ENCODE measurements at regions not wholly inside any gene's neighbourhood (a gene's known extent, or its start where the extent isn't known, plus 50 kb on each side); places are given as distances from the start of the nearest gene placed in this dataset.

DNA sequence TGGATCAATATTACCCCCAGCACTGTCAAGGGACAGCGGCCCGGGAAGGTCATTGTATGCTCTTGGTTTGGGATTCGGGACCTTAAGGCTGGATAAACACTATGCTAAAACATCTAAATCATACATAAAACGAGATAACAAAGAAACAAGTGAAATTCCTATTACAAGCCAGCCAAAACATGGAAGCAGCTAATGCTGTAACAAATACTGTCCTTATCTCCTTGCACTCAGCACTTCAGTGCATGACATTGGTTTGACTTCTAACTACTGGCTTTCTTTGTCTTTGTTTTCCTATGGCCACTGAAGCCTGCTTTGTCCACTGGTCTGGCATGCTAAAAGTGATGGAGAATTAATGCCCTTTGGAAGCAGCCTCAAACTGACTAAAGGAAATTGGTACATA is 516.4 kb upstream of the DPH6 start:
- Histone ChIP-seq H3K4me3 (no peak overlapping the region), H3F3A (ENCODE audit: insufficient read depth, low read depth) (no peaks in the 10 kb centered on the region), H3K27me3 (ENCODE audit: insufficient read depth, low read depth) (no peaks in the 10 kb centered on the region), H3K27ac (no peak overlapping the region), H3K9me3 (ENCODE audit: insufficient read depth, low read depth) (no peaks in the 10 kb centered on the region), H3K36me3 (ENCODE audit: low read depth) (no peaks in the 10 kb centered on the region), H2AFZ (no peak overlapping the region), H4K20me1 (ENCODE audit: insufficient read depth) (no peaks in the 10 kb centered on the region), H3K9me2 (ENCODE audit: insufficient read depth) (no peaks in the 10 kb centered on the region), H3K79me2 (ENCODE audit: low read depth) (no peaks in the 10 kb centered on the region), H3K4me1 (replicated peaks; ENCODE audit: insufficient read depth) (no peaks in the 10 kb centered on the region), H3K4me2 (no peak overlapping the region)
- TF ChIP-seq EZH2 (IDR thresholded peaks at IDR 0.05; ENCODE audit: low read depth): no peak
- TF ChIP-seq, protein P1, sequence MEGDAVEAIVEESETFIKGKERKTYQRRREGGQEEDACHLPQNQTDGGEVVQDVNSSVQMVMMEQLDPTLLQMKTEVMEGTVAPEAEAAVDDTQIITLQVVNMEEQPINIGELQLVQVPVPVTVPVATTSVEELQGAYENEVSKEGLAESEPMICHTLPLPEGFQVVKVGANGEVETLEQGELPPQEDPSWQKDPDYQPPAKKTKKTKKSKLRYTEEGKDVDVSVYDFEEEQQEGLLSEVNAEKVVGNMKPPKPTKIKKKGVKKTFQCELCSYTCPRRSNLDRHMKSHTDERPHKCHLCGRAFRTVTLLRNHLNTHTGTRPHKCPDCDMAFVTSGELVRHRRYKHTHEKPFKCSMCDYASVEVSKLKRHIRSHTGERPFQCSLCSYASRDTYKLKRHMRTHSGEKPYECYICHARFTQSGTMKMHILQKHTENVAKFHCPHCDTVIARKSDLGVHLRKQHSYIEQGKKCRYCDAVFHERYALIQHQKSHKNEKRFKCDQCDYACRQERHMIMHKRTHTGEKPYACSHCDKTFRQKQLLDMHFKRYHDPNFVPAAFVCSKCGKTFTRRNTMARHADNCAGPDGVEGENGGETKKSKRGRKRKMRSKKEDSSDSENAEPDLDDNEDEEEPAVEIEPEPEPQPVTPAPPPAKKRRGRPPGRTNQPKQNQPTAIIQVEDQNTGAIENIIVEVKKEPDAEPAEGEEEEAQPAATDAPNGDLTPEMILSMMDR (conservative IDR thresholded peaks at IDR 0.05): no peak
- ChIA-PET POLR2A (ENCODE audit: unreplicated experiment) (no interaction called here), CTCF (no interaction called here)
- intact Hi-C loops (cut with micrococcal nuclease; ENCODE audit: unreplicated experiment): no loop called here
- BruUV-seq (replicated peaks): no TSS peak
- no peak for DNase-seq

DNA sequence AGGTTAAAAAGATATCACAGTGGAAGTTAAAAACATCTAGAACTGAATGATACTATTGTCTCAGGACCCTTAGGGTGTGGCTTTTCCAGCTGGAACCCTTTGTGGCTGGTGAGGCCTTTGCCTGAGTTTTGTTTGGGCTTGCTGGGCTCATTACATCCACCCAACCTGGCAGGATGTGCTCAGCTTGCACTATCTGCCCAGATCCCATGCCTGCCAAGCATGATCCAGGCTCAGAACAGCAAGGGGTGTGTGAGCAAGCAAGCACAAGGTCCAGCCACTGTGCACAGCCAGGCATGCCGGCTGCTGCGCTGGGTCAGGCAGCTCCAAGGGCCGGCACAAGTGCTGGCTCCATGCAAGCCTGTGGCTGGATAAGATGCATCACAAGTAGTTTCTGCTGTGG is 512.7 kb upstream of the CDIN1 start:
- no peak overlapping the region for H2AFZ ChIP-seq
- H3K79me2 ChIP-seq (ENCODE audit: low read depth): no peaks in the 10 kb centered on the region
- BruUV-seq (replicated peaks): no TSS peak
- H3K27me3 ChIP-seq (ENCODE audit: insufficient read depth, low read depth): no peaks in the 10 kb centered on the region
- CTCF ChIA-PET: no interaction called here
- no peak overlapping the region for H3K4me3 ChIP-seq
- POLR2A ChIA-PET (ENCODE audit: unreplicated experiment): no interaction called here
- no peaks in the 10 kb centered on the region for H3F3A ChIP-seq (ENCODE audit: insufficient read depth, low read depth)
- intact Hi-C loops (cut with micrococcal nuclease; ENCODE audit: unreplicated experiment): no loop called here
- no peaks in the 10 kb centered on the region for H3K9me2 ChIP-seq (ENCODE audit: insufficient read depth)
- no peaks in the 10 kb centered on the region for H3K9me3 ChIP-seq (ENCODE audit: insufficient read depth, low read depth)
- H4K20me1 ChIP-seq (ENCODE audit: insufficient read depth): no peaks in the 10 kb centered on the region
- H3K36me3 ChIP-seq (ENCODE audit: low read depth): no peaks in the 10 kb centered on the region
- no peak overlapping the region for H3K27ac ChIP-seq
- H3K4me2 ChIP-seq: no peak overlapping the region
- TF ChIP-seq, protein P1 (conservative IDR thresholded peaks at IDR 0.05): no peak
- no peak for TF ChIP-seq EZH2 (IDR thresholded peaks at IDR 0.05; ENCODE audit: low read depth)
- DNase-seq: no peak
- no peaks in the 10 kb centered on the region for H3K4me1 ChIP-seq (replicated peaks; ENCODE audit: insufficient read depth)

DNA sequence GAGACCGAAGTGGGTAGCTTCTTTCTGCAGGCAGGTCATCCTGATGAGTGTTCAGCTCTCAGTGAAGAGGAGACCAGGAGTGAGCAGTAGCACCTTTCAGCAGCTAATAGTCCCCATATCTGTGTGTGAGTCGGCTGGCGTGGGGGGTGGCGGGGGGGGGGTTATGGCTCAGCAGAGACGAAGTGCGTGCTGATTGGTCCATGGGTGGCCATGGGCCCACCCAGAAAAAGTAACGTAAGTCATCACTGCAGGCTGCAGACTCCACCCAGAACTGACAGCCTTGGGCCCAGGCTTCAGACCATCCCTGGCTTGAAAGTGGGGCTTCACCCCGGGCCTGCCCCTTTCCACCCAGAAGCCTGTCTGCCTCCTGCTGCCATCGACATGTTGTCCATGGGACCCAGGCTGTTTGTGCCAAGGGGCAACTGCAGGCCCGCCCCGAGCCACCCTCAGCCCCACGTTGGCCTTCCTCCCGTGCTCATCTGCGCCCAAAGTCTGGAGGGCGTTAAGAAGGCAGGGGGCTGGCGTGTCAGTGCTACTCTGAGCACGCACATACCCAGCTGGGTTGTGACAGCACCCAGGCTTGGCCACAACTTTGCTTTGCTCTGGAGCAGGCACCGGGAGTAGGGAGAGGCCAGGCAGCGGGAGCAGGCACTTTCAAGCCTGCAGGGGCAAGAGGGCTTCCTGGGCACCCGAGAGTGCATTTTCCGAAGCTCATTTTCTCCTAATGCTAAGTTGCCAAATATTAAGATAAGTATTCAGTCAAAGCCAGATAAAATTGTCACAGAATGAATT is 511.7 kb upstream of the CDIN1 start:
- TF ChIP-seq, protein P1 (conservative IDR thresholded peaks at IDR 0.05): no peak
- TF ChIP-seq EZH2 (IDR thresholded peaks at IDR 0.05; ENCODE audit: low read depth): no peak
- no peak overlapping the region for H2AFZ ChIP-seq
- no peaks in the 10 kb centered on the region for H3K79me2 ChIP-seq (ENCODE audit: low read depth)
- intact Hi-C loops (cut with micrococcal nuclease; ENCODE audit: unreplicated experiment): no loop called here
- H3F3A ChIP-seq (ENCODE audit: insufficient read depth, low read depth): no peaks in the 10 kb centered on the region
- no peaks in the 10 kb centered on the region for H3K36me3 ChIP-seq (ENCODE audit: low read depth)
- ChIA-PET POLR2A (ENCODE audit: unreplicated experiment) (no interaction called here), CTCF (no interaction called here)
- no TSS peak for BruUV-seq (replicated peaks)
- H3K9me2 ChIP-seq (ENCODE audit: insufficient read depth): no peaks in the 10 kb centered on the region
- no peaks in the 10 kb centered on the region for H3K9me3 ChIP-seq (ENCODE audit: insufficient read depth, low read depth)
- no peaks in the 10 kb centered on the region for H4K20me1 ChIP-seq (ENCODE audit: insufficient read depth)
- no peak overlapping the region for H3K4me2 ChIP-seq
- no peaks in the 10 kb centered on the region for H3K27me3 ChIP-seq (ENCODE audit: insufficient read depth, low read depth)
- H3K27ac ChIP-seq: no peak overlapping the region
- DNase-seq: no peak
- H3K4me3 ChIP-seq: no peak overlapping the region
- H3K4me1 ChIP-seq (replicated peaks; ENCODE audit: insufficient read depth): no peaks in the 10 kb centered on the region

All from PC-9 (cell line).